ENCODE measurements at regions not wholly inside any gene's neighbourhood (a gene's known extent, or its start where the extent isn't known, plus 50 kb on each side); places are given as distances from the start of the nearest gene placed in this dataset.

DNA sequence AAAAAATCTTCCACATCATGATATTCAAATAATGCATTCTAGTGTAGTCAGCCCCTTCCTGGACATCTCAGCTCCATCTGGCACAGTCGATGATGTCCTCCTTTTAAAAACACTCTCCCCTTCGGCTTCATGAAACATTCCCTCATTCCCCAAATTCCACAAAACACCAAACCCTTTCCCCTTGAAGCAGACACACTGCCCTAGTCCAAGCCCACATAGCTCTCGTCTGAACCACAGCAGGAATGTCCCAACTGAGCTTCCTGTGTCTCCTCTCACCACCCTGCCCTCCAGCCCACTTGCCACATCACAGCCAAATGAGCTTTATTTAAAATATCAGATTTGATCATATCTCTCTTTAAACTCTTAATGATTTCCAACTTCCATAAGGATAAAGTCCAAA lies 106.4 kb upstream of the CARMIL1 start:
- CTCF ChIA-PET = interaction anchor here (0.6 to 0.9 kb wide), 2 partner anchors 30 to 253 kb away, joined by 3 to 4 read pairs; no protein-coding TSS in a partner anchor
- peak overlapping the region; percentile 80 for H2AFZ ChIP-seq (replicated peaks; ENCODE audit: low read length, poor library complexity)
- peak overlapping the region; percentile 44; the same call in 1 of the 2 replicates for H3K23ac ChIP-seq (ENCODE audit: low read depth, low read length)
- peak overlapping the region; percentile 97 for H3K27ac ChIP-seq (ENCODE audit: insufficient read depth, low read length)
- dilution Hi-C loops (cut with HindIII; ENCODE audit: low sequenced_read_pairs, unreplicated experiment) = no loop called here
- peak overlapping the region; percentile 3 for H2AK9ac ChIP-seq (replicated peaks; ENCODE audit: low read depth, low read length, poor library complexity)
- peak overlapping the region; percentile 83 for H2BK5ac ChIP-seq (ENCODE audit: low read depth, low read length, poor library complexity, severe bottlenecking)
- ATAC-seq (ENCODE audit: low read depth) (peak; percentile 89), DNase-seq (peak; percentile 92)
- H3K9ac ChIP-seq (ENCODE audit: low read depth, low read length) = no peak overlapping the region
- H4K5ac ChIP-seq (ENCODE audit: low read depth, low read length) = peak overlapping the region; percentile 58; the same call in 1 of the 2 replicates
- in situ Hi-C loops (cut with MboI; ENCODE audit: low sequenced_read_pairs) = no loop called here
- H3K18ac ChIP-seq (ENCODE audit: low read depth, low read length) = peak overlapping the region; percentile 77
- H4K8ac ChIP-seq (ENCODE audit: low read depth in 2 of 2, low read length in 2 of 2) = peak overlapping the region; percentile 83 to 88
- H3K4me2 ChIP-seq (ENCODE audit: low read depth, low read length) = no peak overlapping the region
- POLR2A ChIA-PET (ENCODE audit: unreplicated experiment) = interaction anchor here (0.9 kb wide), 1 partner anchor 35 kb away, joined by 3 read pairs; no protein-coding TSS in a partner anchor
- TF ChIP-seq CEBPB (IDR thresholded peaks at IDR 0.05; ENCODE audit: low read depth, low read length) (peak; percentile 79), CTCF (conservative IDR thresholded peaks at IDR 0.05; ENCODE audit: low read depth, low read length) (no peak), MAZ (IDR thresholded peaks at IDR 0.05; ENCODE audit: borderline replicate concordance, low read depth, low read length) (peak; percentile 36; the same call in 1 of the 2 replicates), POLR2A (IDR thresholded peaks at IDR 0.05; ENCODE audit: low read depth, low read length) (no peak), RFX5 (IDR thresholded peaks at IDR 0.05; ENCODE audit: low read depth, low read length) (no peak), MAFK (IDR thresholded peaks at IDR 0.05; ENCODE audit: low read depth, low read length) (no peak)
- peaks cover 6% of the 10 kb centered on the region; the same call in 1 of the 2 replicates for H3K9me1 ChIP-seq (ENCODE audit: insufficient read depth, low read length)
- peak overlapping the region; percentile 92 for H4K91ac ChIP-seq (ENCODE audit: insufficient read depth, low read depth, low read length)
- intact Hi-C loops (cut with micrococcal nuclease) = loop anchor here (1.0 kb wide), 2 partner anchors 20 to 50 kb away; no protein-coding TSS in a partner anchor
- peak overlapping the region; percentile 54; the same call in 1 of the 2 replicates for H3K14ac ChIP-seq (replicated peaks; ENCODE audit: low read depth, low read length)
- peak overlapping the region; percentile 93 for H2BK120ac ChIP-seq (ENCODE audit: low read depth, low read length)
- H3K56ac ChIP-seq (ENCODE audit: extremely low read depth, insufficient read depth, low read length) = peak overlapping the region; percentile 89
- no peaks in the 10 kb centered on the region for H3K27me3 ChIP-seq (ENCODE audit: control insufficient read depth, insufficient read depth, low read length)
- H3K4ac ChIP-seq (ENCODE audit: low read depth, low read length) = peak overlapping the region; percentile 89
- BruUV-seq (replicated peaks) = no TSS peak
- 0% methylated on average over 2 of the region's 3 CpGs; no CpG with 5 or more reads in 1 of the 2 experiments for whole genome bisulfite sequencing, 2 experiments (ENCODE audit: extremely low coverage in 2 of 2, insufficient read length in 1 of 2)
- no peaks in the 10 kb centered on the region for H3K36me3 ChIP-seq (ENCODE audit: control insufficient read depth, insufficient read depth, low read length)
- peak overlapping the region; percentile 71; the same call in 2 of the 3 replicates for H2BK15ac ChIP-seq (ENCODE audit: low read depth, low read length)
- peak overlapping the region; percentile 72 for H2AK5ac ChIP-seq (ENCODE audit: low read depth, low read length)
- peaks cover 21% of the 10 kb centered on the region for H3K4me1 ChIP-seq (ENCODE audit: control insufficient read depth, insufficient read depth, low read length)
- no peaks in the 10 kb centered on the region; a peak in 1 of 4 replicates for H3K79me1 ChIP-seq (ENCODE audit: low read depth in 1 of 2, low read length in 2 of 2)
- no peak overlapping the region for H3K4me3 ChIP-seq (ENCODE audit: insufficient read depth, low read depth, low read length)
- no peaks in the 10 kb centered on the region for H3K9me3 ChIP-seq (ENCODE audit: control insufficient read depth, insufficient read depth, low read length)
- no peaks in the 10 kb centered on the region for H4K20me1 ChIP-seq (ENCODE audit: insufficient read depth, low read length)
- H2BK20ac ChIP-seq (ENCODE audit: low read depth, low read length) = peak overlapping the region; percentile 96

Measured in IMR-90 (cell line).